Lower lobe of right lung (tissue), 2 donors: ENCODE measurements at regions not wholly inside any gene's neighbourhood (a gene's known extent, or its start where the extent isn't known, plus 50 kb on each side); places are given as distances from the start of the nearest gene placed in this dataset.

ENCODE experiments used
- ATAC-seq, 2 donors: fragments of 200-7000 bp; cut with Tn5 transposase; one replicate each; pipeline ENCODE4 v1.9.1; 2020 to 2022; ENCODE audit warnings: mild to moderate bottlenecking in 2 of 2, moderate library complexity in 2 of 2
- DNase-seq: peaks from one replicate; pipeline ENCODE4 v3.0.0-alpha.2; 2020
- H3K27ac ChIP-seq: fragments of 200-600 bp; one replicate; pipeline ENCODE4 v1.8.0; 2022
- H3K27me3 ChIP-seq: fragments of 200-600 bp; one replicate; pipeline ENCODE4 v1.8.0; 2022; ENCODE audit warnings: low read depth
- H3K36me3 ChIP-seq: fragments of 200-600 bp; one replicate; pipeline ENCODE4 v1.8.0; 2022; ENCODE audit warnings: mild to moderate bottlenecking
- H3K4me1 ChIP-seq: fragments of 200-600 bp; one replicate; pipeline ENCODE4 v1.8.0; 2022
- H3K4me3 ChIP-seq: fragments of 200-600 bp; one replicate; pipeline ENCODE4 v1.8.0; 2022; ENCODE audit warnings: mild to moderate bottlenecking
- H3K9me3 ChIP-seq: fragments of 200-600 bp; one replicate; pipeline ENCODE4 v1.8.0; 2022
- intact Hi-C: fragments of 100-400 bp; cut with DNase I; formaldehyde crosslinking; loops from one replicate; pipeline ENCODE4 v1.11.0; 2022
- TF ChIP-seq, protein P1 (sequence below): fragments of 200-600 bp; IDR thresholded peaks from one replicate; pipeline ENCODE4 v1.8.0; 2022; ENCODE audit warnings: antibody characterized with exemption, mild to moderate bottlenecking
- donor health status: DM: no; HTN: yes; CAD: no; lungs with severe emphysema.

DNA sequence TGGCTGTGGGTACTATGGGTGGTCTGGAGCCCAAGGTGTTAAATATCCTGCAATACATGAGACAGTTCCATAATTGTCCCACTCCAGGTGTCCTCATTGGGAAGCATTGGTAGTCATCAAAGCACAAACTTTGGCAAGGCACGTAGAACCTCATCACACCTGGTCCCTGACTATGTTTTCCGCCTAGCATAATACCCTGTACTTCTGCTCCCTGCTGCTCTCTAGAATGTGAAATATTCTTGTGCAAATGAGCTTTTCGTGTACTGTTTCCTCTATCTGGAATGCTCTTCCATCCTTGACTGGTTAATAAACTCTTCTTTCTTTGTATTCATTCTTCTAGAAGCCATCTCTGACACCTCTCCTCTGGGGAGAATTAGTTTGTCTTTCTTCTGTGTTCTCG, 103.2 kb downstream of the EBLN2 start:
- Histone ChIP-seq H3K4me1 (no peaks in the 10 kb centered on the region), H3K27me3 (no peaks in the 10 kb centered on the region), H3K36me3 (no peaks in the 10 kb centered on the region), H3K27ac (no peak overlapping the region), H3K4me3 (no peak overlapping the region), H3K9me3 (no peaks in the 10 kb centered on the region)
- DNase-seq: no peak
- no peak for ATAC-seq
- intact Hi-C loops: no loop called here
- TF ChIP-seq, protein P1, sequence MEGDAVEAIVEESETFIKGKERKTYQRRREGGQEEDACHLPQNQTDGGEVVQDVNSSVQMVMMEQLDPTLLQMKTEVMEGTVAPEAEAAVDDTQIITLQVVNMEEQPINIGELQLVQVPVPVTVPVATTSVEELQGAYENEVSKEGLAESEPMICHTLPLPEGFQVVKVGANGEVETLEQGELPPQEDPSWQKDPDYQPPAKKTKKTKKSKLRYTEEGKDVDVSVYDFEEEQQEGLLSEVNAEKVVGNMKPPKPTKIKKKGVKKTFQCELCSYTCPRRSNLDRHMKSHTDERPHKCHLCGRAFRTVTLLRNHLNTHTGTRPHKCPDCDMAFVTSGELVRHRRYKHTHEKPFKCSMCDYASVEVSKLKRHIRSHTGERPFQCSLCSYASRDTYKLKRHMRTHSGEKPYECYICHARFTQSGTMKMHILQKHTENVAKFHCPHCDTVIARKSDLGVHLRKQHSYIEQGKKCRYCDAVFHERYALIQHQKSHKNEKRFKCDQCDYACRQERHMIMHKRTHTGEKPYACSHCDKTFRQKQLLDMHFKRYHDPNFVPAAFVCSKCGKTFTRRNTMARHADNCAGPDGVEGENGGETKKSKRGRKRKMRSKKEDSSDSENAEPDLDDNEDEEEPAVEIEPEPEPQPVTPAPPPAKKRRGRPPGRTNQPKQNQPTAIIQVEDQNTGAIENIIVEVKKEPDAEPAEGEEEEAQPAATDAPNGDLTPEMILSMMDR: no peak

DNA sequence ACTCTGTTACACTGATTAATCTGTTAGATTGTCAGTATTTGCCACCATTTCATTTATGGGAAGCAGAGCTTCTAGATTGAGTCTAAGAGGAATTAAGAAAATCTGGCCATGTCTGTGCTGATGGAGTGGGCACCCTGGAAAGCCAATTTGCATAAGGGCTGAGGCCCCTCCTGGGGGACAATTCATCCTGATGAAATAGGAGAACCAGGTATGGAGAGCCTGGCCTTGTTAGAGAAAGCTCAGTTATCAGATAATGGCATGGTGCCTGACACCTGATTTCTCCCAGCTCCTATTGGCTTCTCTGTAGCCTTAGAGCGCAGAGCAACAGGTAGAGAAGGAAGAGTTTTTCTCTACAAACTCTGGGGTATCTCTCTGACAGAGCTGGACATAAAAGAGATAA, 114.2 kb downstream of the EBLN2 start:
- Histone ChIP-seq H3K4me3 (no peak overlapping the region), H3K9me3 (no peaks in the 10 kb centered on the region), H3K27ac (no peak overlapping the region), H3K36me3 (no peaks in the 10 kb centered on the region), H3K27me3 (no peaks in the 10 kb centered on the region), H3K4me1 (no peaks in the 10 kb centered on the region)
- intact Hi-C loops: no loop called here
- DNase-seq: no peak
- TF ChIP-seq, protein P1: no peak
- no peak for ATAC-seq

DNA sequence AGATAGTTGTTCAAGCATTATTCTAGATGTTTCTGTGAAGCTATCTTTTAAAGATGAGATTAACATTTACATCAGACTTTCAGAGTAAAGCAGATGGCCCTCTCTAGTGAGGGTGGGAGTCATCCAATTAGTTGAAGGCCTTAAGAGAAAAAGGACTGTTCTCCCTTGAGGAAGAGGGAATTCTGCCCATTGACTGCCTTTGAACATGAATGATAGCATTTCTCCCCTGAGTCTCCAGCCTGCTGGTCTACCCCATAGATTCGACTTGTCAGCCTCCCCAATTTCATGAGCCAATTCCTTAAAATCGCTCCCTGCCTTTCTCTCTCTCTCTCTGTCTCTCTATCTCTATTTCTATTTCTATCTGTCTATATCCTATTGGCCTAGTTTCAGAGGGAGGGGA, 115.5 kb downstream of the EBLN2 start:
- no peaks in the 10 kb centered on the region for H3K9me3 ChIP-seq
- H3K4me1 ChIP-seq: no peaks in the 10 kb centered on the region
- TF ChIP-seq, protein P1: no peak
- no peaks in the 10 kb centered on the region for H3K27me3 ChIP-seq
- no peak for DNase-seq
- no peak for ATAC-seq
- intact Hi-C loops: no loop called here
- no peaks in the 10 kb centered on the region for H3K36me3 ChIP-seq
- no peak overlapping the region for H3K4me3 ChIP-seq
- no peak overlapping the region for H3K27ac ChIP-seq

DNA sequence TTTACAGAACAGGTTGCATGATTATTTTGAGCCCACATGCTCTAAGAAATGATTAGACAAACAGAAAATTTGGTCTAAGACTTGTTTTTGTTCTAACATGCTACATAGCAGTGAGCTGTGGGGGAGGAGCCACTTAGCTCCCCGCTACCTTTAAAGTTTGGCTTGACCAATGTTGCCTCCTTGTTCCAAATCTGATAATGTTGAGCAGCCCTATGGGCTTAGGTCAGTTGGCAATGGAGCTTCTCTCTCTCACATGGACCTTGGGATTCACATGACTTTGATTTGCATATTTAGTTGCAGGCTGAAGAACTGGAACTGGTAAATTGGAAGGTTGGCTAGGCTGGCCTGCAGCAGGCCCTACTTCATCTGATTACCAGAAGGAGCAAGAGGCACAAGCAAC, 116.4 kb downstream of the EBLN2 start:
- no peaks in the 10 kb centered on the region for H3K36me3 ChIP-seq
- no peak overlapping the region for H3K4me3 ChIP-seq
- H3K27me3 ChIP-seq: no peaks in the 10 kb centered on the region
- no peak for DNase-seq
- ATAC-seq: no peak
- no peaks in the 10 kb centered on the region for H3K4me1 ChIP-seq
- intact Hi-C loops: no loop called here
- H3K9me3 ChIP-seq: no peaks in the 10 kb centered on the region
- TF ChIP-seq, protein P1: no peak
- H3K27ac ChIP-seq: no peak overlapping the region

DNA sequence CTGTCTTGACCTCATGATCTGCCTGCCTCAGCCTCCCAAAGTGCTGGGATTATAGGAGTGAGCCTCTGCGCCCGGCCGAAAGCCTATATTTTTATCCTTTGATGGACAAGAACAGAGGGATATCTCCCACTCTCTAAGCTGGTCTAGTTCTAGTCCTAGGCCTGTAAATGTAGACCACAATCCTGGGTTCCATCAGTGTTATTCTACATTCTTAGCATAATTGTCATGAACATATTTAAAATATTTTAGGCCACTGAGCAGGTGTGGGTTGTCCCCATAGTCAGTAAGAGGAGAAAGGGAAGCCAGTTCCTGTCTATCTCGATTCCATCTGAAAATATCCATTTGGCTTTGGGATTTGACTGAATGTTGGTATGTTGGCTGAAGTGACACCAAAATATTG, 118.1 kb downstream of the EBLN2 start:
- Histone ChIP-seq H3K36me3 (no peaks in the 10 kb centered on the region), H3K4me3 (no peak overlapping the region), H3K27ac (no peak overlapping the region), H3K27me3 (no peaks in the 10 kb centered on the region), H3K9me3 (no peaks in the 10 kb centered on the region), H3K4me1 (no peaks in the 10 kb centered on the region)
- ATAC-seq (no peak), DNase-seq (no peak)
- TF ChIP-seq, protein P1: no peak
- intact Hi-C loops: no loop called here

DNA sequence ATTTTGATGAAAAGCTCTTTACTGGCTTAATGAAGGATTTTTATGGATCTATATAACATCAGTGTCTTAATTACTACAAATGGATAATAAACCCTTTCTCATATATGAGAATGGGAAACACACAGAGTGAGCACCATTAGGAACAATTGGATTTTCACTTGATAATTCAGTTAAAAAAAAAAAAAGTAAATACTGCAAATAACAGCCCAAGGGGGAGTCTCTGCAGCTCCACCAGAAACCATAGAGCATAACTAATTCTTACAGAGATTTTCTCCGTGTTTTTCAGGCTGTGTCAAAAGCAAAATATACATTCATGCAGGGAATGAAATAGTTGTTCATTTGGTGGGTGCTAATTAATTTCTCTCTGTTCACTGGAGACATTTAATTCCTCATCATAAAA, 125.3 kb downstream of the EBLN2 start:
- no peaks in the 10 kb centered on the region for H3K9me3 ChIP-seq
- TF ChIP-seq, protein P1: no peak
- no peak for DNase-seq
- ATAC-seq: no peak
- no peak overlapping the region for H3K27ac ChIP-seq
- intact Hi-C loops: no loop called here
- H3K27me3 ChIP-seq: no peaks in the 10 kb centered on the region
- H3K4me3 ChIP-seq: no peak overlapping the region
- H3K4me1 ChIP-seq: no peaks in the 10 kb centered on the region
- no peaks in the 10 kb centered on the region for H3K36me3 ChIP-seq
